DND-41 (cell line): ENCODE measurements at regions not wholly inside any gene's neighbourhood (a gene's known extent, or its start where the extent isn't known, plus 50 kb on each side); places are given as distances from the start of the nearest gene placed in this dataset.
"Not testable (repeated sequence)": the region's sequence is repeated elsewhere in the genome, so short reads cannot be mapped to it uniquely, and the experiment has no call there.

Source experiments
- ATAC-seq: fragments of 200-7000 bp; cut with Tn5 transposase; 3 replicates; pipeline ENCODE4 v1.9.1; 2021; ENCODE audit warnings: low read depth; ENCODE audit not compliant: insufficient read depth
- DNase-seq: peaks from one replicate; pipeline ENCODE4 v3.0.0-alpha.2; 2020
- H2AFZ ChIP-seq: 2 replicates; pipeline ENCODE4 v1.6.0; 2012; ENCODE audit warnings: low read depth, low read length
- H3K27ac ChIP-seq: 2 replicates; pipeline ENCODE4 v1.5.1; 2012; ENCODE audit warnings: low read length, inconsistent platforms
- H3K27me3 ChIP-seq: fragments of 200-600 bp; sonication (generic); 2 replicates; pipeline ENCODE4 v1.6.0; 2012; ENCODE audit warnings: low read length, mild to moderate bottlenecking, inconsistent platforms; ENCODE audit not compliant: insufficient read depth, poor library complexity
- H3K36me3 ChIP-seq: 2 replicates; pipeline ENCODE4 v1.5.1; 2012; ENCODE audit warnings: low read length, inconsistent platforms; ENCODE audit not compliant: insufficient read depth
- H3K4me1 ChIP-seq: 2 replicates; pipeline ENCODE4 v1.5.1; 2012; ENCODE audit warnings: mild to moderate bottlenecking, low read length; ENCODE audit not compliant: insufficient read depth
- H3K4me2 ChIP-seq: 2 replicates; pipeline ENCODE4 v1.6.0; 2012; ENCODE audit warnings: mild to moderate bottlenecking, moderate library complexity, low read length, inconsistent platforms; ENCODE audit not compliant: insufficient read depth
- H3K4me3 ChIP-seq, 2 experiments: fragments of 200-600 bp in 1 of 2; shearing (Covaris generic) in 1 of 2; 2 replicates each; pipeline ENCODE4 v1.5.1; 2012 to 2016; ENCODE audit warnings: inconsistent platforms in 2 of 2, low read length in 2 of 2, mild to moderate bottlenecking in 2 of 2, low read depth in 1 of 2, moderate library complexity in 1 of 2
- H3K79me2 ChIP-seq: 2 replicates; pipeline ENCODE4 v1.6.0; 2012; ENCODE audit warnings: low read length, inconsistent platforms; ENCODE audit not compliant: insufficient read depth
- H3K9ac ChIP-seq: 2 replicates; pipeline ENCODE4 v1.6.0; 2012; ENCODE audit warnings: low read depth, mild to moderate bottlenecking, inconsistent platforms, low read length, moderate library complexity
- H3K9me3 ChIP-seq: 2 replicates; pipeline ENCODE4 v1.5.1; 2012; ENCODE audit warnings: low read length, moderate library complexity, mild to moderate bottlenecking, inconsistent platforms; ENCODE audit not compliant: insufficient read depth, severe bottlenecking
- H4K20me1 ChIP-seq: 2 replicates; pipeline ENCODE4 v1.6.0; 2012; ENCODE audit warnings: low read length; ENCODE audit not compliant: insufficient read depth

GRCh38 chr7:45807832-45808231 is 65.0 kb downstream of the CCDC201 start:
- H3K9me3 ChIP-seq, H3K36me3 ChIP-seq, H3K4me3 ChIP-seq, H4K20me1 ChIP-seq, H2AFZ ChIP-seq, H3K79me2 ChIP-seq, ATAC-seq, H3K27me3 ChIP-seq, H3K4me1 ChIP-seq, DNase-seq, H3K27ac ChIP-seq, H3K9ac ChIP-seq, H3K4me2 ChIP-seq: not testable (repeated sequence)

DNA sequence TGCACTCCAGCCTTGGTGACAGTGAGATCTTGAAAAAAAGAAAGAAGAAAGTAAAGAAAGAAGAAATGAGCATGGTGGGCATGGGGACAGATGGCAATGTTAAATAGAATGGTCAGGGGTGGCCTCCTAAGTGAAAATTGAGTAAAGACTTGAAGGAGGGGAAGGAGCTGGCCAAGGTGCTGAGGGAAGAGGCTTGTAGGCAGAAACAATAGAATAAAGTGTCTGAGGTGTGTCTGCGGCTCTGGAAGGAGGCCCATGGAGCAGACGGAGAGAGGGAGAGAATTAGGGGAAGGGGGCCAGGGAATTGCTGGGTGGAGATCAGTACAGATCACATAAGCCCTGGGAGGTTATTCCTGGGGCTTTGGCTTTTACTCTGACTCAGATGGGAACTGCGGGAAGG is 70.7 kb downstream of the CCDC201 start:
- not testable (repeated sequence) for H4K20me1 ChIP-seq, H3K79me2 ChIP-seq, H3K4me1 ChIP-seq, H3K27ac ChIP-seq, H3K9ac ChIP-seq, ATAC-seq, H3K36me3 ChIP-seq, H3K27me3 ChIP-seq, H3K4me2 ChIP-seq, H3K9me3 ChIP-seq, H3K4me3 ChIP-seq, H2AFZ ChIP-seq
- DNase-seq = peak; percentile 35

- H4K20me1 ChIP-seq, H3K36me3 ChIP-seq, H3K4me1 ChIP-seq, H2AFZ ChIP-seq, H3K79me2 ChIP-seq, H3K4me2 ChIP-seq, H3K9ac ChIP-seq, H3K27me3 ChIP-seq, DNase-seq, ATAC-seq, H3K27ac ChIP-seq, H3K9me3 ChIP-seq, H3K4me3 ChIP-seq: not testable (repeated sequence)
These were observed 75.6 kb downstream of the CCDC201 start for GRCh38 chr7:45797264-45797663.

- H3K4me2 ChIP-seq, H4K20me1 ChIP-seq, H3K9ac ChIP-seq, H3K9me3 ChIP-seq, ATAC-seq, H3K27ac ChIP-seq, H3K36me3 ChIP-seq, H3K79me2 ChIP-seq, H3K27me3 ChIP-seq, H3K4me1 ChIP-seq, H3K4me3 ChIP-seq, H2AFZ ChIP-seq, DNase-seq: not testable (repeated sequence)
These were observed 83.2 kb downstream of the CCDC201 start for GRCh38 chr7:45789641-45790040.

DNA sequence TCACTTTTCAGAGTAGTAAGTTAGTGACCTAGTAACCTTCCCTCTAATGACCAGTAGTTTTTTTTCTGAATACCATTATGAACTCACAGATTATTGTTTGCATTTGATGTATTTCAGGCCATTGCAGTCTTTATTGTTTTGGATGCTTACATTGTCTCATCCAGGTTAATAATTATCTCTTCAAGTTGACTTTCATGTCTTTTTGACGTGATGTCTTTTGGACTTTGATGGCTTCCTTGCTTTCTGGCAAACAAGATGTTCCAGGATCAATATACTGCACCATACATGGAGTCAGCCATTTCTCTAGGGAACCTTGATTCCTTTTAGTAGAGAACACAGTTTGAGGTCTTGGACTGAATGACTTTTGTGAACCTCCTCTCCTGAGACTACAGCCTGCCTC is 87.2 kb downstream of the CCDC201 start:
- H3K4me3 ChIP-seq, H3K4me1 ChIP-seq, H3K4me2 ChIP-seq, H2AFZ ChIP-seq, H3K36me3 ChIP-seq, DNase-seq, H3K9me3 ChIP-seq, ATAC-seq, H3K9ac ChIP-seq, H3K79me2 ChIP-seq, H3K27ac ChIP-seq, H4K20me1 ChIP-seq, H3K27me3 ChIP-seq: not testable (repeated sequence)

DNA sequence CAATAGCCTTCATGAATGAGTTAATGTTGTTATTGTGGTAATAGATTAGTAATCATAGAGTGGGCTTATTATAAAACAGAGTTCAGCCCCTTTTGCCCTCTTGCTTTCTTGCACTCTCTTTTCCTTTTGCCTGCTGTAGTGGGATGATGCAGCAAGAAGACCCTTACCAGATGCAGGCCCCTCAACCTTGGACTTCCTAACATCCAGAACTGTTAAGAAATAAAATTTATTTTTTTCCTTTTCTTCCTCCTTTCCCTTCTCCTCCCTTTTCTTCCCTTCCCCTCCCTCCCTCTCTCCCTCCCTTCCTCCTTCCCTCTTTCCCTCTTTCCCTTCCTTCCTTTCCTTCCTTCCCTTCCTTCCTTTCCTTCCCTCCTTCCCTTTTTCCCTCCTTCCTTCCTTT is 88.1 kb downstream of the CCDC201 start:
- H3K36me3 ChIP-seq, ATAC-seq, H3K27me3 ChIP-seq: not testable (repeated sequence)

More for the DNA sequence above, 88.1 kb downstream of the CCDC201 start:
- not testable (repeated sequence) for H3K79me2 ChIP-seq, H2AFZ ChIP-seq, H3K4me3 ChIP-seq, H3K4me1 ChIP-seq, DNase-seq, H3K9me3 ChIP-seq, H4K20me1 ChIP-seq, H3K4me2 ChIP-seq, H3K27ac ChIP-seq, H3K9ac ChIP-seq
